Nephron progenitor cell (in vitro differentiated cells): ENCODE measurements at regions not wholly inside any gene's neighbourhood (a gene's known extent, or its start where the extent isn't known, plus 50 kb on each side); places are given as distances from the start of the nearest gene placed in this dataset.

Experiments used
- DNase-seq: peaks from one replicate; pipeline ENCODE4 v3.0.0; 2021
- H3K27ac Mint-ChIP-seq: 2 replicates; pipeline ENCODE4 v1.8.0; 2021; ENCODE audit warnings: mild to moderate bottlenecking, moderate library complexity, mixed read lengths
- H3K27me3 Mint-ChIP-seq: 2 replicates; pipeline ENCODE4 v1.8.0; 2021; ENCODE audit warnings: mild to moderate bottlenecking, low read depth, mixed read lengths; ENCODE audit not compliant: poor library complexity
- H3K36me3 Mint-ChIP-seq: 2 replicates; pipeline ENCODE4 v1.8.0; 2021; ENCODE audit warnings: low read depth, mixed read lengths
- H3K4me1 Mint-ChIP-seq: 2 replicates; pipeline ENCODE4 v1.8.0; 2021; ENCODE audit warnings: mixed read lengths
- H3K4me3 Mint-ChIP-seq: 2 replicates; pipeline ENCODE4 v1.8.0; 2021; ENCODE audit warnings: mild to moderate bottlenecking, moderate library complexity, mixed read lengths
- H3K9me3 Mint-ChIP-seq: 2 replicates; pipeline ENCODE4 v1.8.0; 2021; ENCODE audit warnings: mild to moderate bottlenecking, moderate library complexity, mixed read lengths
- TF ChIP-seq, protein P1 (sequence below): fragments of 200-600 bp; sonication (generic); IDR thresholded peaks from 2 replicates; pipeline ENCODE4 v1.5.0; 2021; ENCODE audit warnings: antibody characterized with exemption

DNA sequence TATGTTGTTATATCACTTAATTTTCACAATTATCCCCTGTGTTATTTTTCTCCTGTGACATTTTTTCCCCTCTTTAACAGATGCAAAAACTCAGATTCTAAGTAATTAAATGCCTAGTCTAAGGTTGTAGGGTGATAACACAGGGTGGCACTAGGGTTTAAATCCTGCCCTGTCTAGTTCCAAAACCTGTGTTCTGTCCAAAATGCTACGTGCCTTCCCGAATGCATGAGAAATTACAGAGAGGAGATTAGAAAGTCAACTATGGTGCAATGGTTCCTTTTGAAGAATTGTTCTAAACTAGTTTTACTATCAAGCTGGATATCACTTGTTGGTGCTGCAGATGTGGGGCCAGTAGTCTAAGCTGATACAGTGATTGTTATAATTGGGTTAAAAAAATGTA, 108.0 kb downstream of the DIPK2A start:
- H3K36me3 Mint-ChIP-seq: no peaks in the 10 kb centered on the region
- TF ChIP-seq, protein P1, sequence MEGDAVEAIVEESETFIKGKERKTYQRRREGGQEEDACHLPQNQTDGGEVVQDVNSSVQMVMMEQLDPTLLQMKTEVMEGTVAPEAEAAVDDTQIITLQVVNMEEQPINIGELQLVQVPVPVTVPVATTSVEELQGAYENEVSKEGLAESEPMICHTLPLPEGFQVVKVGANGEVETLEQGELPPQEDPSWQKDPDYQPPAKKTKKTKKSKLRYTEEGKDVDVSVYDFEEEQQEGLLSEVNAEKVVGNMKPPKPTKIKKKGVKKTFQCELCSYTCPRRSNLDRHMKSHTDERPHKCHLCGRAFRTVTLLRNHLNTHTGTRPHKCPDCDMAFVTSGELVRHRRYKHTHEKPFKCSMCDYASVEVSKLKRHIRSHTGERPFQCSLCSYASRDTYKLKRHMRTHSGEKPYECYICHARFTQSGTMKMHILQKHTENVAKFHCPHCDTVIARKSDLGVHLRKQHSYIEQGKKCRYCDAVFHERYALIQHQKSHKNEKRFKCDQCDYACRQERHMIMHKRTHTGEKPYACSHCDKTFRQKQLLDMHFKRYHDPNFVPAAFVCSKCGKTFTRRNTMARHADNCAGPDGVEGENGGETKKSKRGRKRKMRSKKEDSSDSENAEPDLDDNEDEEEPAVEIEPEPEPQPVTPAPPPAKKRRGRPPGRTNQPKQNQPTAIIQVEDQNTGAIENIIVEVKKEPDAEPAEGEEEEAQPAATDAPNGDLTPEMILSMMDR: no peak
- H3K4me3 Mint-ChIP-seq: no peak overlapping the region
- no peaks in the 10 kb centered on the region for H3K9me3 Mint-ChIP-seq
- no peaks in the 10 kb centered on the region for H3K27me3 Mint-ChIP-seq
- no peaks in the 10 kb centered on the region for H3K4me1 Mint-ChIP-seq
- H3K27ac Mint-ChIP-seq: no peak overlapping the region
- DNase-seq: no peak

DNA sequence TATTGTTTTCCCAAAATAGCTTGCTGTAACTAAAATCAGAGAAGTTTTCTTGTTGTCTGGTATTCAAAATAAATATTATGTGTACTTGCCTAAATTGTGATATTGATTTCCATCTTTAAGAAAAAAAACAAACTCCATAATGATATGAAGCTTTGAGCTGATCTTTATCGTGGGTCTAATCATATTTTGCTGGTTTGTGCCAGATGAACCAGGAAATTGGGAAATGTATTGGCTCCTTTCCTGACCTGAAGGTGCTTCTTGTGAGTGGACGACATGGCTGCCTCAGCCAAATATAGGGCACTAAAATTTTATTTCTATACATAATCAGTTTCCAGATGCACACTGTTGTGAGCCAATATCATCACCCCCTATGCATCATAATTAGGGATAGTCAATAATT, 113.3 kb downstream of the DIPK2A start:
- TF ChIP-seq, protein P1: no peak
- H3K4me1 Mint-ChIP-seq: no peaks in the 10 kb centered on the region
- no peaks in the 10 kb centered on the region for H3K27me3 Mint-ChIP-seq
- no peaks in the 10 kb centered on the region for H3K9me3 Mint-ChIP-seq
- H3K4me3 Mint-ChIP-seq: no peak overlapping the region
- H3K36me3 Mint-ChIP-seq: no peaks in the 10 kb centered on the region
- no peak for DNase-seq
- no peak overlapping the region for H3K27ac Mint-ChIP-seq

DNA sequence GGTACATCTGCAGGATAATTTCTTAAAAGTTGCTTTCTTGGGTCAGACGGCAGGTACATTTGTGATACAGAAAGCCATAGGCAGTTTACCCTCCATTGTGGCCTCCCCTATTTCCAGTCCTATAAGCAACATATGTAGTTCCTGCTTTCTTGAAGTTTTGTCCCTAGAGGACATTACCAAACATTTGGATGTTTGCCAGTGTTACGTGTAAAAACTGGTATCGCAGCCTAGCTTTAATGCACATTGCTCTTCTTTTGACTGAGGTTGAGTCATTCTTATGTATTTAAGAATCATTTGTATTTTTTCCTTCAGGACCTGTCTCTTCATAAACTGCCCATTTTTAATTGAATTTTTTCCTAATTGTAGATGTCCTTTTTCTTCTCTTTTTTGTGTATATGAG, 114.3 kb downstream of the DIPK2A start:
- no peak for DNase-seq
- Mint-ChIP-seq H3K9me3 (no peaks in the 10 kb centered on the region), H3K4me3 (no peak overlapping the region), H3K36me3 (no peaks in the 10 kb centered on the region), H3K4me1 (no peaks in the 10 kb centered on the region), H3K27ac (no peak overlapping the region), H3K27me3 (no peaks in the 10 kb centered on the region)
- TF ChIP-seq, protein P1: no peak

DNA sequence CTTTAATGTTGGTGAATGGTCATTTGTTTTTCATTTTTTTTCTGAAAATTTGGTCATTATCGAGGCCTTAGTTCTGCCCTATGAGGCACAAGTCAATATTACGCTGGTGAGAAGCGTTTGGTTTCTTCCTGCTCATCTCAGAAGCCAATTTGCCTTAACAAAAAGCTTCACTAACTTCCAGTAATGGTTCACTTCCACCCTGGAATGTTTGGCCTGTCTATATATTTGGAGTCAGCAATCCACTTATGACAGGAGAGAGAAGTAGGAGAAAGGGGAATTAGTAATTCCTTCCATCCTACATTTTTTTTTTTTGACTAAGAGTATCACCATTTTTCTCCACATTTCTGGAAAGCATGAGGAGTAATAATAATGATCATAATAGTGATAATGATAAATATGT, 124.4 kb downstream of the DIPK2A start:
- Mint-ChIP-seq H3K36me3 (no peaks in the 10 kb centered on the region), H3K27me3 (peaks cover 4% of the 10 kb centered on the region), H3K4me3 (no peak overlapping the region), H3K27ac (no peak overlapping the region), H3K9me3 (peaks cover 11% of the 10 kb centered on the region), H3K4me1 (peaks cover 7% of the 10 kb centered on the region)
- TF ChIP-seq, protein P1: no peak
- no peak for DNase-seq

DNA sequence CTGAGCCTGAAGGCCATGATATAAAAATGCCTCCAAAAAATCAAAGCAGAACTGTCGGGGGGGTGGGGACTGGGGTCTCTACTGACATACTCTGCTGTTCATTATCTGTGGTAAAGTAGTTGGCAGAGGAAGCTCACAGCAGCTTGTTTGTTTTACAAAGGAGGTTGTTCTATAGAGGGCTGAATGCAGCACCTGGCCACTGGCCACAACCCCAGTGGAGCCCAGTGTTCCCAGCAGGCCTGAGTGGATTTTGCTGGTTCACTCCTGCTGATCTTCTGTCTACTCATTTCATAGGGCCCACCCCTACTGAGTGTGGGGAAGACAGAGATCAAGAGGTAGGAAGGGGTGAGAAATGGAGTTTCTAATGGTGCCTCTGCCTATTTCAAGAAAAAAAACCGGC, 125.5 kb downstream of the DIPK2A start:
- Mint-ChIP-seq H3K27me3 (peaks cover 4% of the 10 kb centered on the region), H3K36me3 (no peaks in the 10 kb centered on the region), H3K4me3 (no peak overlapping the region), H3K9me3 (peaks cover 11% of the 10 kb centered on the region), H3K4me1 (peaks cover 7% of the 10 kb centered on the region), H3K27ac (no peak overlapping the region)
- TF ChIP-seq, protein P1: no peak
- no peak for DNase-seq

DNA sequence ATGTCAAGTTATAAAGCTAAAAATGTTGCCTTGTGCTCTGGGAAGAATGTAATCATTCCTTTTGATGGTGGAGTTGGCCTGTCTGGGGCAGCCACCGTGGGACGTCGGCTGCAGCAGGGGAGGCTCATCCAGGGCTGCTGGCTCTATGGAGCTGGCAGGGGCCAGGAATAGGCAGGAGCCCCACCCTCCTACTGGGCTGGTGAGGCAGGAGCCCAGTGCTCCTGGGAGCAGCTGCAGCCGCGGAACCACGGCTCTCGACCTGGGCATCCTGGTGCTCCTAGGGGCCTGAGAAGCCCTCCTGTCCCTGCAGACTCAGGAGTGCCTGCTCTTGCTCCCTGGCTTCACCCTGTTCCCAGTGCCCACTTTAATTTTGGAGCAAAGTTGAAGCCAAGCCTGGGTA, 127.1 kb downstream of the DIPK2A start:
- TF ChIP-seq, protein P1: no peak
- H3K27ac Mint-ChIP-seq: no peak overlapping the region
- H3K4me1 Mint-ChIP-seq: peaks cover 7% of the 10 kb centered on the region
- H3K36me3 Mint-ChIP-seq: no peaks in the 10 kb centered on the region
- H3K27me3 Mint-ChIP-seq: peaks cover 7% of the 10 kb centered on the region
- H3K4me3 Mint-ChIP-seq: no peak overlapping the region
- DNase-seq: no peak
- peaks cover 11% of the 10 kb centered on the region for H3K9me3 Mint-ChIP-seq
